Neural progenitor cell (in vitro differentiated cells): ENCODE measurements at regions not wholly inside any gene's neighbourhood (a gene's known extent, or its start where the extent isn't known, plus 50 kb on each side); places are given as distances from the start of the nearest gene placed in this dataset.

Experiments
- CTCF ChIP-seq: fragments of 200-600 bp; sonication (generic); IDR thresholded peaks from 2 replicates; pipeline ENCODE4 v1.5.1; 2017; ENCODE audit warnings: antibody characterized with exemption, mild to moderate bottlenecking
- EZH2 ChIP-seq: fragments of 200-600 bp; sonication (generic); IDR thresholded peaks from 2 replicates; pipeline ENCODE4 v1.6.1; 2017; ENCODE audit warnings: antibody characterized with exemption, mild to moderate bottlenecking, moderate library complexity
- EZH2phosphoT487 ChIP-seq: fragments of 200-600 bp; sonication (generic); IDR thresholded peaks from 2 replicates; pipeline ENCODE4 v1.6.1; 2017; ENCODE audit warnings: antibody characterized with exemption

GRCh38 chr1:78737241-78737640 is 87.6 kb downstream of the IFI44 start:
- TF ChIP-seq CTCF, result no peak
- no peak for TF ChIP-seq EZH2phosphoT487
- no peak for TF ChIP-seq EZH2
